ENCODE measurements at regions not wholly inside any gene's neighbourhood (a gene's known extent, or its start where the extent isn't known, plus 50 kb on each side); places are given as distances from the start of the nearest gene placed in this dataset.

DNA sequence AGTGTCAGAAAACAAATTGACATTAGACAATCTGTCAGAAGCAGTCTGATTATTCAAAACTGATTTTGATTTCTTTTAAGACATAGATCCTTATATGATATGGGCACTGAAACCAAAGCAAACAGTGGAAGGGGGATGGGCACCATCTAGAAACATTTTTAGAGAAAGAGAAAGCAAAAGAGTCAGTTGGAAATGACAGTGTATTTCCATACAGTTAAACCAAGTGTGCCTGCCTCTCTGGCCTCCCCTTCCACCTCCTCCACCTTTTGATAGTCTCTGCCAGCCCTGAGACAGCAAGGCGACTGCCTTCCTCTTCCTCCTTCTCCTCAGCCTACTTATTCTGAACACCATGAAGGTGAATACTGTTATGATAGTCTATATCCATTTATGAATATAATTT is 949.7 kb downstream of the AMY1C start:
- DNase-seq (ENCODE audit: low spot score): no peak

DNA sequence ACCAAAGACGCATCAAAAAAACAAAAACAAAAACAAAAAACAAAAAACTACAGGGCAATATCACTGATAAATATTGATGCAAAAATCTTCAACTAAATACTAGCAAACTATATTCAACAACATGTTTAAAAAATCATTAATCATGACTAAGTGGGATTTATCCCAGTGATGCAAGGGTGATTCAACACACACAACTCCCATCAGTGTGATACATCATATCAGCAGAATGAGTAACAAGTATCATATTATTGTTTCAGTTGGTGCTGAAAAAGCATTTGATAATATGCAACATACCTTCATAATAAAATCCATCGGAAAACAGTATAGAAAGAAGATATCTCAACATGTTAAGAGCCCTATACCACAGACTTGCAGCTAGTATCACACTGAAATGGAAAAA is 953.0 kb downstream of the AMY1C start:
- DNase-seq (ENCODE audit: low spot score): peak; percentile 24

DNA sequence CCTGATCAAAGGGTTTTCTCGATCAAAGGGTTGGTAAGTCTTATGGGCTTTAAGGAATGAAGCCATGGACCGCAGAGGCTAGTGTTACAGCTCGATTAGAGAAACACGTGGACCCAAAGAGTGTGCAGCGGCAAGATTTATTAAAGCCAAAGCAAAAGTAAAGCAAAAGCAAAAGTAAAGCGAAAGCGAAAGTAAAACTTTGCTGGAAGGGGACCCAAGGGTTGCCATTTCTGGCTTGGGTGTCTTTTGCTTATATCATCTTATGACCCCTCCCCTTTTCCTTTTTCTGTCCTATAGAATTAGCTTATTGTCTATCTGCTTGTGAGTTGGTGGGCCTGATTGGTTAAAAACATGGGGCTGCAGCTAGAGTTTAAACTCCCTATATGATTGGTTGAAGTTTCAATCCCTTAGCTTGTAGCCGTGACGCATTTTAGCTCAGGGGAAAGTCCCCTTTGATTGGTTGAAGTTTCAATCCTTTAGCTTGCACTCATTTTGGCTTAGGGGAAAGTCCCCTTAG is 957.0 kb downstream of the AMY1C start:
- peak; percentile 85 for DNase-seq (ENCODE audit: low spot score)

DNA sequence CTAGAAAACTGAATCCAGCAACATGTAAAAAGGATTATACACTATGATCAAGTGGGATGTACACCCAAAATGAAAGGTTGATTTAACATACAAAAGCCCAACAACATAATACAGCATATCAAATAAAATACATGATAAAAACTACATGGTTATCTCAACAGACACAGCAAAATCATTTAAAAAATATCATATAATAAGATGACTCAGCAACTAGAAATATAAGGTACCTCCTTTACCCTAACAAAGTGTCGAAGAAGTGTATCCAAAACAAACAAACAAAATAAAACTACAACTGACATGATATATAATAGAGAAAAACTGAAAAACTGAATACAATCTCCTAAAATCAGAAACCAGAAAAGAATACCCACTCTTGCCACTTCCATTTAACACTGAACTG is 969.1 kb downstream of the AMY1C start:
- DNase-seq (ENCODE audit: low spot score): no peak

DNA sequence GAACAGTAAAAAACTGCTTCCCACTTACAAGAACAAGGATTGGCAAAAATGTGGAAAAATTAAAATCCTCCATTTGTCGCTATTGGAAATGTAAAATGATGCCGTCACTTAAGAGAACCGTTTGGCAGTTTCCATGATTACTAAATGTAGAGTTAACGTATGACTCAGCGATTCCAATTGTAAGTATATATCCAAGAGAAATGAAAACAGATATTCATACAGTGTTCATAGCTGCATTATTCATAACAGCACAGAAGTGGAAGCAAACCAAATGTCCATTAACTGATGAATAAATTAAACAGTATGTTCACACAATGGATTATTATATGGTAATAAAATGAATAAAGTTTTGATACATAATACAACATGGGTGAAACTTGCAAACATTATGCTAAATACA is 971.0 kb downstream of the AMY1C start:
- DNase-seq (ENCODE audit: low spot score): no peak

DNA sequence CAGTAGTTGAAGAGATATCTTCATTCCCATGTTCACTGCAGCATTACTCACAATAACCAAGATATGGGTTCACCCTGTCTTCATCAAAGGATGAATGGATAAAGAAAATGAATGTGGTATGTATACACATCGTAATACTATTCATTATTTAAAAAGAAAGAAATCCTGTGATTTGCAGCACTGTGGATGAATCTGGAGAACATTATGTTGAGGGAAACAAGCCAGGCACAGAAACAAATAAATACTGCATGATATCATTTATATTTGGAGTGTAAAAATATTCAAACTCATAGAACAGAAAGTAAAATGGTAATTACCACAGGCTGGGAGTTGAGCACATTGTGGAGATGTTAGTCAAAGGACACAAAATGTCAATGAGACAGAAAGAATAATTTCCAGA is 977.2 kb downstream of the AMY1C start:
- no peak for DNase-seq (ENCODE audit: low spot score)

DNA sequence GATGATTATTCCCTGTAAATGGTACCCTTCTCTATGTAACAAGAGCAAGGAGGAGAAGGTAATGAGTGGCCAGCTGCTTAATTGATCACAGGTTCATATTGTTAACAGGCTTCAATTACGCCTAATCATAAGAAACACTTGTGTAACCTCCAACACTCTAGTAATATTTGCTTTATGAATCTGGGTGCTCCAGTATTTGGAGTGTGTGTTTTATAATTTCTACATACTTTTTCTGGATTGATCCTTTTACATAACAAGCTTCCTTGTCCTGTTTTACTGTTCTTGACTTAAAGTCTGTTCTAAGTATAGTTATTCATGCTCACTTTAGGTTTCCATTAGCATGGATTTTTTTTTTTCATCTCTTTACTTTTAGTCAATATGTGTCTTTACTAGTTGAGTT is 984.2 kb downstream of the AMY1C start:
- DNase-seq (ENCODE audit: low spot score): no peak

DNA sequence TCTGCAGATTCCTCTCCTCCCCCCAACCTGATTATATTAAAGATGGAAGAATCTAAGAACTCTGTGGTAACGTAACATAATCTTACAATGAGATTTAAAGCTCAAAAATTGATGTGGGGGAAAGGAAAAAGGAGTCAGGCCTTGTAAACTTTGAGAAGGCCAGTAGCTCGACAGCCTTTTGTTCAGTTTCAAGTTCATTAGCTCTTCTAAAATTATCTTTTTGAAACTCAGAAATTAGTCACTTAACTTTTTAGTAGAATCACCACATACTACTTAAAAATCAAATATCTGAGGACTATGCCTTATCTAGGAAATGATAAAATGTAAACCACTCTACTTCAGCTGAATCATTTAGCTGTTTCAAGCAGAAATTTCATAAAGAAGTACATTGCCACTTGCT is 996.2 kb downstream of the AMY1C start:
- no peak for DNase-seq (ENCODE audit: low spot score)

DNA sequence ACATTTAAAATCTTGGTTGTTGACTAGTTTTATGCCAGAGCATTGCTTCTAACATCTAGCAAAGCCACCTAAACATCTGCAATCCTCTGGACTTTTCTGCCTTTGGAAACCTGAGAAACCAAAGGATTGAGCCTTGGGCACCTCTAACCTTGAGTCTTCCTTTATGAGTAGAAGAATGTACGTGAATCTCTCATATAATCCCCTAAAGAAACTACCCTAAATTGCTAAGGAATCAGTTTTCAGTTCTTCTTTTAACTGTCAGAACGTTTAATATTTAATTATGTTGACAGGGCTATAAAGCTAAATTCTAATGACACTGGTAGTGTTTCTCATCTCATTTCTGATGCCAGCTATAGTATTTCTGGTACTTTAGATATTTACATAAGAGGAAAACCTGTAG is 997.3 kb downstream of the AMY1C start:
- no peak for DNase-seq (ENCODE audit: low spot score)

DNA sequence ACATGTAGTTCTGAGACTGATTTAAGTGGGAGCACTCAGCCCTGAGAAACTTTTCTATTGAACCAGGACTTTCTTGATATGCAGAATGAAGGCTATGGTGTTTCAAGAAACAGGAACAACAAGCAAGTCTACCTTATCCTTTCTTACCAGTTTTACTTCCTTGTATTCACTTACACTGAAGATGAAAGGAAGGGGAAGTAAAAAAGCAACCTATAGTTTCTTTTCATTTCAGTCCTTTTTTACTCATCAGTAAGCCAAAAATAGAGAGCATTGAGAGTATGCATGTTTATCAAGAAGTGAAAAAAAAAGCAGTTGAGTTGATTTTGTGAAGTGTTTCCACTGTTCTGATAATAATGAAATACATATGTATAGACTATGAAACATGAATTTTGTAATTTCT is 1010.3 kb downstream of the AMY1C start:
- no peak for DNase-seq (ENCODE audit: low spot score)

DNA sequence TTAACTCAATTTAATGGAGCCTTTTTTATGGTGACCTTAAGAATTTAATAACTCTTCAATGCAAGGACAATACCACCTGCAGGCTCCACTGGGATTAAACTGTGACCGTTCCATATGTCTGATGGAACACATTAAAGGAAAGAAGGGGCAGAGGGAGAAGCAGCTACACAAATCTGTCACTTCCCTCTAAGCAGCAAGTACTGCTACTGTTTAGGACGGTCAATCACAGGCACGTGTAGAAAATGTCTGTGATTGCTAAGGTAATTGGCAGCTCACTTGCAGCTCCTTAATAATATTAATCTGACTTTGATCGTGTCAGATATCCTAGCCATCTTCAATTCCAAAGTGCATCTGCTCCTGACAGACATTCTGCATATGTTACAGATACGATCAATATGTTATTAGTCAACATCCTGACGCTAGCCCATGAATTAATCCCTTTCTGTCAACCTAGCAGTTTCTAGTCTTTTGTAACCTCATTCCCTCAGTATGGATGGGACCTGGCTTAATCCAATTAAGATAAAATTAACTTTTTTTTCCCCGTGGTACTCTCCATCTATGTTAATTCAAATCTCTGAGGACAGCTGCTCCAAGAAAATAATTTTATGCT is 1012.4 kb downstream of the AMY1C start:
- no peak for DNase-seq (ENCODE audit: low spot score)

DNA sequence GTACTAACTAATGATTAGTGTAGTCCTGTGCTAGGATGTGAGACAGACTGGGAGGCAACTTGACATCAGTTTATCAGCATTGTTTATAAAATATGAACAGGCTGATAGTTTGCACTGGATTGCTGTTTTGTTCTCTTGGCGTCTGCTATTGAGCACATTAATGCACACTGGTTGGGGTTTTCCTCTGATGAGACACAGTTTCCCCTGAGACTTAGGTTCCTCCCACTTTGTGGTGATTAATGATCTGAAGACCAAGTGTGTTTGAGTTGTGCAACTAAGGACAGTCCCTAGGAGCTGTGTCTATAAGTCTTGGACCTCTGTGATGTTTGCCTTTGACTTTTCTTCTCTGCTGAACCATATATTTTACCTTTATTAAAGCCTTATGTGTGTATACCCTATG is 1015.4 kb downstream of the AMY1C start:
- no peak for DNase-seq (ENCODE audit: low spot score)

DNA sequence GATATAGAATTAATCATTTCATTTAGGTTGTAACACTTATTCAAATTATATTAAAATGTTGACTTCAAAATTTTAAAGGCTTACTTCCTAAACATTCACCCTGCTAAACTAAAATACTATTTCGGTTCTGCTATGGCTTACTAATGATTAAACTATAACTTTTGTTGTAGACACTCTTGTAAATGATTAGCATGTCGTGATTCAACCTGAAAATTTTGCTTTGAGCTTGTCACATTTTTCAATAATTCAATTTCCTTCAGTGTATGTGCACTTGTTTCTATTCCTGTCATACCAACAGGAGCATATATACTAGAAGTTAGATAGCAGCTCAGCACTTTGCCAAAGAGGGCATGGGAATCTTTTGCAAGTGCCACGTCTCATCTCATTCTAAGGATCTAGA is 1018.8 kb downstream of the AMY1C start:
- DNase-seq (ENCODE audit: low spot score): no peak

DNA sequence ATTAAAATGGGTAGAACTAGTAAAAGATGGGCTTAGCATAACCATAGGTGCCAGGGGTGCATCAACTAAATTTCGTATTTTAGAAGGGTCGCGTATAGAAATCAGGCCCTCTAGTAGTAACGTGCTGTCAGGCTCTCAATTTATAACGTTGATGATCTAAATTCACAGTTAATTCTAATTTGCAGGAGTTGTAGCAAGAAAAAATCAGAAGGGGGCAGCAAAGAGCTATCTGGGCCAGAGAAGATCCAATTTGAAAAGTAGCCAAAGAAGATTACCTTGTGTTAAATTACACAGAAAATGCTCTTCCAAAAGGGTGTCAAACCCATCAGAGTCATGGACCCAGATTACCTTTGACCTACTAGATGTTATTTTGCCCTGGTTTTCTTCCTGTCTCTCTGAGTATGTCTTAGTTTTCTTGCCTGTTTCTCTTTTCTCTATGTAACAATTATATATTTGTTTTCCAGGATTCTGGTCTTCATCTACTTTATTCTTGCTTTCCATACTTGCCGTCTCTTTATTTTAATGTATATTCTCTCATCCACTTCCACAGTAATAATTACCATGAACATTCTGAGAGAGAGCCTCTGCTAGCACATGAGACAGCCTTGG is 1030.9 kb downstream of the AMY1C start:
- peak; percentile 4 for DNase-seq (ENCODE audit: low spot score)

DNA sequence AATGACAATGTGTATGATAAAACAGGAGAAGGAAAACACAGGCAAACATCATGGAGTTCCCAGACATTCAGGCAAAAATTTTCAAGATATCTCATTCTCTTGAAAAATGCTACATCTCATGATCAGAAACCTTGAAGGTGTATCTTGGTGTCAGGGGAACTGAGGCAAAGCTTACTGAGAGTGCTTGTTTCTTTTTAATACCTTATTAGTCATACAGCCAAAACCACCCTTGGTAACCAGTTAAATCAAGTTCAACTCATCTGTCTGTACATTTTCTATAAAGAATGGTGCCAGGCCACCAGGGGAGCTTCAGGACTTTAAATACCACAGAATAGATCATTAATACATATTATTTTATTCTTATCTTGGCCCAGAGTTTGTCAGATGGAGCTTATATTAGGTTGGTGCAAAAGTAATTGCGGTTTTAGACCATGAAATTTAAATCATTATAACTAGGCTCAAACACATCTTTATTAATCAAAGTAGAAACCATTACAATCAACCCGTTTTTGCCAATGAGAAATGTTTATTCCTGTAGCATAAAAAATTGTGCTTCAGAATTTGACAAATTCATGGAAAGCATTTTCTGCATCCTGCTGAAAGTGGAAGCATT is 1036.0 kb downstream of the AMY1C start:
- no peak for DNase-seq (ENCODE audit: low spot score)

DNA sequence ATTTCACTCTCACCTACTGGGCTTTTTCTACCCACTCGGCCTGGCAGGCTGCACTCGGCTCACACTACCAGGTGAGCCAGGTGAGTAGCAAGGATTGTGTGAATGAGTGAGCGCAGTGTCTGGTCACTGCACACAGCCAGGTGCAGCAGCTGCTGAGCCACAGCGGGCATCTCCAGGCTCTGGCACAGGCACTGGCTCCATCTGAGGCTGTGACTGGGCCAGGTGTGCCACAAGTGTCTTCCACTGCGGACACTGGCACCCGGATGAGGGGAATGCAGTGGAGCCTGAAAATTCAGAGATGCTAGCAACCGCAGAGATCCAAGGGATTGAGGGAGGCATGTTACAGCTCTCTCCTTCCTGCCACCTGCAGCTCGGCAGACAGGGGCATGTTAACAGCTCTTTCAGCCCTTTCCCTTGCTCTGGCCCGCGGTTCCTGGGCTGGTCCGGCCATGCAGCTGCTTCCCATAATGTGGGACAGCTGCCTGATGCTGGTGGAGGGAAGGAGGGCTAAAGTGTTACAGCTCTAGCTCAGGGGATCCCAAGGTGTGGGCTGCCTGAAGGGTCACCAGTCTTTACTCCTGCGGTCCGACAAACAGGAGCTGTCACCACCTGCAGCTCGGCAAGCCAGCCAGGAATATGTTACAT is 1038.3 kb downstream of the AMY1C start:
- no peak for DNase-seq (ENCODE audit: low spot score)

DNA sequence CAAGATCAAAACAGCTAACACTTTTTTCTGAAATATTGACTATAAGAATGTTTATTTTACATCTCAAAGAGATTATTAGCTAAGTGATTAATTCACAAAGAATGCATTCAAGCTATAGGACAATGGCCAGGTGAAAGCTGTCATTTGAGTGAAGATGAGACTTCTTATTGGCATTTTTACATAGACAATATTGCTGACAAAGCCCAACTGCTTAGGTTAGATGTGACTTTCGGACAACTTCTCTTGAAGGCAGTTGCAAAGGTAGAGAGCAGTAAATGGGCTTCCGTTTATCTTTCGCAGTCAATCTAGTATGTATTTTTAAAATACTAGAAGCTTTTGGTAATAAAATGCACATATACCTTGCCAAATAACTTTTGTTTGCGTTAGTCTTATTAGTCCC is 1041.3 kb downstream of the AMY1C start:
- no peak for DNase-seq (ENCODE audit: low spot score)

DNA sequence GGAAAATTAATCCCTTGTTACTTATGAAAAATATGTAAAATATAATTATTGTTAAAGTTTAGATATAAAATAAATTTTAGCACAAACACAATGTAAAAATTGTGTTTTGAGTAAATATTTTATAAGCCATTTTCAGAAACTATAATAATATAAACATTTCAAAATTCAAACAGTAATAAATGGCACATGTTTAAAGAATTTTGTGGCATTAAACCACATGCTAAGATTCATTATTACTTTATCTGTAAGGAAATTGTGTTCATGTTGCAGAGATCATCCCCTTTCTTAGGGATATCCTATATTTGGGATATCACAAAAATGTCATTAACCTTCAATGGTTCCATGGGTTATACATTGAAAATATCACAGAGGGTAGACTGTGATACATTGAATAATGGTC is 1044.3 kb downstream of the AMY1C start:
- no peak for DNase-seq (ENCODE audit: low spot score)

DNA sequence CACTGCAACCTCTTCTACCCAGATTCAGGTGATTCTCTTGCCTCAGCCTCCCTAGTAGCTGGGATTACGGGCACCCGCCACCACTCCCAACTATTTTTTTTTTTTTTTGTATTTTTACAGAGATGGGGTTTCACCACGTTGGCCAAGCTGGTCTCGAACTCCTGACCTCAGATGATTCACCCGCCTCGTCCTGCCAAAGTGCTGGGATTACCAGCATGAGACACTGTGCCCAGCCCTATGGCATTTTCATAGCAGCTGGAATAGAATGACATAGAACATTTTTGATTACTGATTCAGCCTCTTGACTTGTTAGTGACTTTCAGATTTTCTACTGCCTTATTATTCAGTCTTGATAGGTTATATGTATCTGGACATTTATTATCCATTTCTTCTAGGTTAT is 1046.2 kb downstream of the AMY1C start:
- DNase-seq (ENCODE audit: low spot score): no peak

DNA sequence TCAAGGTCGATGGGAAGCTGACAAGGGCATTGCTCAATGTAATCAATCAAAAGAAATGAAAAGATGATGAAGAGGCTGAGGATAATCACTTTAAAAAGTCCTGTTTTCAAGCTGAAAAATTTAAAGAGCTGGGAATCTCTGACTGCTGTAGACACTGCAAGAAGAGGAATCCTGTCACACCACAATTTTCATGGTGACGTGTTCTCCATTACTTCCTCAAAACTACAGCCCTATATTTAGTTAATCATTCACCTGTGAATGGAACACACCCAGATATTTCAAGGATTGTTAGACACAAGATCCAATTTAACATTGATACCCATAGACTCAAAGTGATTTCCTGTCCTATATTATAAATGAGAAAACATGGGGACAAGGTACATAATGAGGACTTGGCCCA is 1048.3 kb downstream of the AMY1C start:
- no peak for DNase-seq (ENCODE audit: low spot score)

DNA sequence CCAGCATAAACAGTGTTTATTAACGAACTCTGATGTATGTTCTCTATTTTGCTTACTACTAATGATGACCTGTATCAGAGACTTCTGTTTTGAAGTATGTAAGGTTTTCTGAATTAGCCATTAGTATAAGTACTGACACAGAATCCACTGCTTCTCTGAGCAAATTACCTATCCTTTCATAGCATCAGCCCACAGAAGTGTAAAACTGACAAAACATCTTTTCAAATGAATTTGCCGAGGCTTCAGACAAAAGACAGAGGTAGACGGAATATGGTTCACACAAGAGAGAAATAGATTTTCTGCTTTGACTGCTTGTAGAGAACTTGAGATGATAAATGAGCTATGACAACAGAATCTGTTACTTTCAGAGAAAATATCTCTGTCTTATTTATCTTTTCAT is 1051.6 kb downstream of the AMY1C start:
- DNase-seq (ENCODE audit: low spot score): no peak

DNA sequence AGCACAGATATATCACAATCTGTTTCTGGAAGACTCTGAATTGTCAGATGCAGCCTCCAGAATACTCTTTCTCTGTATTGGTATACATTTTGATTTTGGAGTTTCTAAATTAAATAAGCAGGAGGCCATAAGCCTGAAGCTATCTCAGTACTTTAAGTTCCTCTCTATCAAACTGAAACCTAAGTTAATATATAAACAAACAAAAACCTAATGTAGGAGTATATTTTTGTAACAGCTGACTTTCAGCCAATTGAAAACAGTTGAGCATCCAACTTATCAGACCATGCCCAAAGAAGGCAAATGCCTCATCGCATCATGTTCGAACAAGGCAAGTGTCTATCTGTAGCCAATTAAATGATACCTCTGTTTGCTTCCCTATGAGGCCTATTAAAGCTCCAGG is 1054.4 kb downstream of the AMY1C start:
- no peak for DNase-seq (ENCODE audit: low spot score)

DNA sequence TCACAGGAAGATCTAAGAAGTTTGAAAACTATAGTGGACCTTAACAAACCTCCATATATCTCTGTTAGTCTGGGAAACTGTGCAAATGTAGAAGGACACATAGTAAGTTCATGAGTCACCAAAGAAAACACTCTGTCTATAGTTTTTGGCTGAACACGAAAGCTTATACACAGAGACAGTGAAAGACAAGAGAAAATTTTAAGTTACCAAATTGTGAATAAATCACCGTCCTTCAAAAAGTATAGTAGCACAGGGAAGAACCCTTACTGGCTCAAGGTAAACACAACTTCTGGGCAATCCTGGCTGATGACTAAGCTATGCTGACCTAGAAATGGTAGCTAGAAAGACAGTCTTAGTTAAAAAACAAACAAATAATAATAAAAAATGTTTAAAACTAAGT is 1057.9 kb downstream of the AMY1C start:
- no peak for DNase-seq (ENCODE audit: low spot score)
